Progenitor cell of endocrine pancreas (in vitro differentiated cells): ENCODE measurements at regions not wholly inside any gene's neighbourhood (a gene's known extent, or its start where the extent isn't known, plus 50 kb on each side); places are given as distances from the start of the nearest gene placed in this dataset.

Experiments used
- DNase-seq: peaks from one replicate; pipeline ENCODE4 v3.0.0; 2021; ENCODE audit warnings: low spot score; ENCODE audit not compliant: unreplicated experiment
- H3K27ac Mint-ChIP-seq: 2 replicates; pipeline ENCODE4 v1.8.0; 2021; ENCODE audit warnings: mild to moderate bottlenecking, moderate library complexity, mixed read lengths
- H3K27me3 Mint-ChIP-seq: 2 replicates; pipeline ENCODE4 v1.8.0; 2021; ENCODE audit warnings: mixed read lengths
- H3K36me3 Mint-ChIP-seq: 2 replicates; pipeline ENCODE4 v1.8.0; 2022; ENCODE audit warnings: mixed read lengths; ENCODE audit not compliant: insufficient read depth
- H3K4me1 Mint-ChIP-seq: 2 replicates; pipeline ENCODE4 v1.8.0; 2021; ENCODE audit warnings: low read depth, mixed read lengths
- H3K4me3 Mint-ChIP-seq: 2 replicates; pipeline ENCODE4 v1.8.0; 2021; ENCODE audit warnings: low read depth, mild to moderate bottlenecking, moderate library complexity, mixed read lengths
- H3K9me3 Mint-ChIP-seq: 2 replicates; pipeline ENCODE4 v1.8.0; 2021; ENCODE audit warnings: low read depth, mixed read lengths
- CTCF ChIP-seq: fragments of 200-600 bp; sonication (generic); IDR thresholded peaks from one replicate; pipeline ENCODE4 v1.5.0; 2021; ENCODE audit warnings: antibody characterized with exemption, mild to moderate bottlenecking; ENCODE audit not compliant: unreplicated experiment

GRCh38 chrX:124274438-124275181, 57.9 kb upstream of the TEX13D start:
- TF ChIP-seq CTCF = no peak
- Mint-ChIP-seq H3K9me3 (no peaks in the 10 kb centered on the region), H3K27me3 (no peaks in the 10 kb centered on the region), H3K4me1 (peaks cover 4% of the 10 kb centered on the region), H3K4me3 (no peak overlapping the region), H3K27ac (no peak overlapping the region), H3K36me3 (no peaks in the 10 kb centered on the region)
- DNase-seq = no peak

- Mint-ChIP-seq H3K4me3 (no peak overlapping the region), H3K4me1 (peaks cover 4% of the 10 kb centered on the region), H3K27me3 (no peaks in the 10 kb centered on the region), H3K27ac (no peak overlapping the region), H3K9me3 (no peaks in the 10 kb centered on the region), H3K36me3 (no peaks in the 10 kb centered on the region)
- TF ChIP-seq CTCF = no peak
- no peak for DNase-seq
Measured at GRCh38 chrX:124275182-124275894, 57.1 kb upstream of the TEX13D start.

- H3K27ac Mint-ChIP-seq = no peak overlapping the region
- H3K27me3 Mint-ChIP-seq = no peaks in the 10 kb centered on the region
- DNase-seq = no peak
- H3K4me3 Mint-ChIP-seq = no peak overlapping the region
- no peaks in the 10 kb centered on the region for H3K9me3 Mint-ChIP-seq
- H3K36me3 Mint-ChIP-seq = no peaks in the 10 kb centered on the region
- H3K4me1 Mint-ChIP-seq = no peaks in the 10 kb centered on the region
- no peak for TF ChIP-seq CTCF
Measured at GRCh38 chrX:124280294-124280902, 52.1 kb upstream of the TEX13D start.

- DNase-seq = no peak
- Mint-ChIP-seq H3K27ac (no peak overlapping the region), H3K4me3 (no peak overlapping the region), H3K4me1 (no peaks in the 10 kb centered on the region), H3K36me3 (no peaks in the 10 kb centered on the region), H3K9me3 (no peaks in the 10 kb centered on the region), H3K27me3 (no peaks in the 10 kb centered on the region)
- TF ChIP-seq CTCF = no peak
Measured at GRCh38 chrX:124282580-124282979, 49.9 kb upstream of the TEX13D start.
